Stimulated activated naive CD4-positive, alpha-beta T cell treated with Interleukin-2 at 50 U/mL for 16 hours (primary cell): ENCODE measurements at regions not wholly inside any gene's neighbourhood (a gene's known extent, or its start where the extent isn't known, plus 50 kb on each side); places are given as distances from the start of the nearest gene placed in this dataset.

ENCODE experiments used
- DNase-seq: peaks from one replicate; lab custom pipeline; 2025; lab: John Stamatoyannopoulos, UW

DNA sequence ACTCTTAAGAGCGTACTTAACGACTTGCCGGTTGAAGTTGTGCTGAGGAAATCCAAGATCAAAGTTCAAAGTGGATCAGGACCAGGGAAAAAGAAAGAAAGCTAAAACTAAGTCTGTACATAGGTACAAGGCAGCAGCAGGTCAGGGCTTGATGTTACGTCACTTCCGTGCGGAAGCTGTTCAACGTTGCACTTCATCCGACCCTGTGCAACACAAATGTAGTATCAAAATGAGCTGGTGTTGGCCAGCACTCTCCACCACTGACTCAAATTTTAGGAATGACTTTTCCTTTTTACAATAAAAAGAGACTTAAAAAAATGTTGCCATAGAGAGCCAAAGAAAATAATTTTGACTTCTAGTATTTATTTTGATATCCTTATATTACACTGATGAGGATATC is 1315.4 kb downstream of the EFNB2 start:
- DNase-seq: no peak

GRCh38 chr13:105219651-105220050 is 1315.8 kb downstream of the EFNB2 start:
- no peak for DNase-seq

- no peak for DNase-seq
These were observed 1322.0 kb downstream of the EFNB2 start for GRCh38 chr13:105213512-105213911.

DNA sequence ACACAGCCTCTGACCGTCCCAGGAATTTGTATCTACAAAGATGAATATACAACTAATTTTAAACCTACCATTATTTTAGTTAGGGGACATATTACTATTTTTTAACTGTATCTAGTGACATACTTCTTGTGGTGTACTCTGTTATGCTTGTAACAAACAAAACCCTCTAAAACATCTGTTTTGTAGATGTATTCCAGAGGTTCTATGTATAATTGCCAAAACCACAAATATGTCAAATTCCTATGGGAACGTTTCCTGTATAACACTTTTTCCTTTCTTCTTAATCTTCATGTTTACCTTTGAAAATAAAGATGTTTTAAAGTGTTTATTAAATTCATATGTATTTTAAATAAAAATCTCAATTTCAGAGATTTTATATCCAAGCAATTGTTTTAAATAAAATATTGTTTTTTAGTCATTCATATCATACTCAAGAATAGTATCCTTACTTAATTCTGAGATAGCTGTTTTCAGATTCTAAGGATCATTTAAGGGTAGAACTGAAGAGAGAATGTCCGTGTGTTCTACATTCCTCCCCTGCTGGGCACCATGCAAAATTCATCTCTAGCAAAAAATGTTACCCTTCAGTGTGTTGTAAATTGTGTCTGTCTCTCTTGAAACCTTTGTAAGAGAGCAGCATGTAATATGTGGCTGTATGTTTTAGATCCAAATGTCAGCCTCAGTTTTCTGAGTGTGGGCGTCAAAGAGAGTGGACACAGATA is 1327.7 kb downstream of the EFNB2 start:
- no peak for DNase-seq

DNA sequence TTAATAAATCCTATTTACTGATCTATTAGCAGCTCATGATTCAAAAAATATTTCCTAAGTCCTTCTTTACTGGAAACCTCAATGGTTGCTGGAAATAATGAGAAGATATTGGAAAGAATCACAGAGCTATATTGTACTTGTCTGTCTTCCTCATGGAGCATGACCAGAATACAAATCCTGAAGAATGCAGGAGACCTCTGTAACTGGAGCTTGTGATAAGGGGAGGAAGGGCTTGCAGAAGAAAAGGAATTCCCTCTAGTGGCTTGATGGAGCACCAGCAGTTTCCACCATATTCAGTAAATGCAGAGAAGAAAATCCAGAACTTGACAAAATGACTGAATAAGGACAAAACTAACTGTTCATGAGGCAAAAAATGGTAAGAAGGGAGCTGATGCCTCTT is 1333.1 kb downstream of the EFNB2 start:
- no peak for DNase-seq

GRCh38 chr13:105201351-105201750 is 1334.1 kb downstream of the EFNB2 start:
- no peak for DNase-seq

GRCh38 chr13:105200181-105200580 is 1335.3 kb downstream of the EFNB2 start:
- no peak for DNase-seq

- DNase-seq: no peak
These were observed 1339.4 kb downstream of the EFNB2 start for GRCh38 chr13:105196052-105196451.

DNA sequence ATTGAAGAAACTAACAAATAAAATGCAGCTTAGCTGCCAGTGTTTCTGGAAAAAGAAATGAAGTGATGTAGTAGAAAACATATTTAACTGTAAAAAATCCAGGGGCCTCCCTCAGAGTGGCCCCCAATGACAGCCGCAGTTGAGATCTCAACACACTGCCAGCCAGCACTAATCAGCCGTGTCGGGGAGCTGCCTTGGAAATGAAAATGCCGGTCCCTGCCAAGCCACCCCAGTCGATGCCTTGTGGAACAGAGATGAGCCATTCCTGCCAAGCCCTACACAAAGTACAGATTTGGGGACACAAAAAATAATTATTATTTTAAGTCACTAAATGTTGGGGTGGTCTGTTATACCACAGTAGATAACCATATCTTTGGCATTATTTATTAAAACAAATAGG is 1342.4 kb downstream of the EFNB2 start:
- DNase-seq: no peak

- no peak for DNase-seq
These were observed 1351.3 kb downstream of the EFNB2 start for GRCh38 chr13:105184201-105184600.

GRCh38 chr13:105177265-105177900 is 1358.1 kb downstream of the EFNB2 start:
- no peak for DNase-seq

GRCh38 chr13:105170438-105170837 is 1365.0 kb downstream of the EFNB2 start:
- DNase-seq: no peak

DNA sequence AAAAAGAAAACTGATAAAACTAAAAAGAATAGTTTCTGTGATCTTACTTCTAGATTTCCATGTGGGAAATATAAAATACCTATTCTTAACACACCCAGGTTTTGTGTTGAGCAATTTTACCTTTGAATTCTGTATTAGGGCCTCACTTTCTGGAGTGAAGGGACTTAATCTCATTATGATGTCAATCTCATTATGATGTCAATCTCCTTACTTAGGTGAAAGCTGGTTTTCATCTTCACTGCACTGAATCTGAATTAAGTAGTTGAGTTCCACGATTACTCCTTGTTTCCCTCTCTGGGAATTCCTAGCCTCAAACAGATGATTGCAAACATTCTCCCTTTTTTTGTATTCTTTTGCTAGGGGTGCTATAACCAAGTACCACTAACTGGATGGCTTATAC is 1367.2 kb downstream of the EFNB2 start:
- DNase-seq: no peak

- no peak for DNase-seq
These were observed 1368.1 kb downstream of the EFNB2 start for GRCh38 chr13:105167385-105167784.

DNA sequence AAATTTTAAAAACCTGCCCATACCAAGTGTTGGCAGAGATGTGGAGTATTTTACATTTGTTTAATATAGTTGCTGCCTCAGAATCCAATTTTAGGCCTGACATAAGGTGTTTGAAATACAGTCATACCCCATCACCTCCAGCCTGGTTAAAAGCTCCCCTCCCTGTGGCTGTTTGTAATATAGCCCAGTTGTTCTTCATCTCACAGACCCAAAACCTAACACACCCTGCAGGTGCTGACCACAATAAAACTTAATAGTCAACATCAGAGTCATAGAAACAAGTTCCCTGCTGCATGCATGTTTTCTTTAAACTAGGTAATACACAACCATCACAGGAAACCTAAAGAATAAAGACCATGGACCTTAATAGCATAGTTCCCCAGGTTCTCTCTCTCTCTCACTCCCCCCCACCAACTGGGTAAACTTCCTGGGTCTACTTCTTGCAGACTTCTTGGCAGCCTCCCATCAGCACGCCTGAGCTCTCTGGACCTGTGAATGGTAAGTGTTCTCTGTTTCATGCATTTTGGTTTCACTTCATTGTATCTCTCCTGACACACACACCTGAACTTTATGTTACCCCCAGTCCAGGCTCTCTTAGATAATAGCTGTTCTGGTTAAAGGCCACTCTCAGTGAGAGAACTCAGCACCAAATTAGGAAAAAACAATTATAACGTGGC is 1369.9 kb downstream of the EFNB2 start:
- no peak for DNase-seq

GRCh38 chr13:105159841-105160240 is 1375.6 kb downstream of the EFNB2 start:
- DNase-seq: no peak

- no peak for DNase-seq
These were observed 1381.9 kb downstream of the EFNB2 start for GRCh38 chr13:105153611-105154010.

DNA sequence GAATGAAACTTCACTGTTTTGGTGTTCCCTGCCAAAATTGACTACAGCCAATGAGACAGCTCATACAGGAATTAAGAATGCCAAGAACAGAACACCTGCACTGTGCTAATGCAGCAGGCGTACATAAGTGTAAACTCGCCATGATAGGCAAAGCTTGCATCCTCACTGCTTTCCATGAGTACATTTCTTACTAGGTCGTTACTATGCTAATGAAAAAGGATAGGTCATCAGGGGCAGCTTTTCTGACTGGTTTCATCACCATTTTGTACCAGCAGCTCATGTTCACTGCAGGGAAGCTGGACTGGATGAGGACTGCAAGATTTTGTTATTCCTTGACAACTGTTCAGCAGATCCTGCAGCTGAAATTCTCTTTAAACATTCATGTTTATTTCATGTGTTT is 1383.8 kb downstream of the EFNB2 start:
- DNase-seq: no peak

GRCh38 chr13:105147461-105147860 is 1388.0 kb downstream of the EFNB2 start:
- no peak for DNase-seq

DNA sequence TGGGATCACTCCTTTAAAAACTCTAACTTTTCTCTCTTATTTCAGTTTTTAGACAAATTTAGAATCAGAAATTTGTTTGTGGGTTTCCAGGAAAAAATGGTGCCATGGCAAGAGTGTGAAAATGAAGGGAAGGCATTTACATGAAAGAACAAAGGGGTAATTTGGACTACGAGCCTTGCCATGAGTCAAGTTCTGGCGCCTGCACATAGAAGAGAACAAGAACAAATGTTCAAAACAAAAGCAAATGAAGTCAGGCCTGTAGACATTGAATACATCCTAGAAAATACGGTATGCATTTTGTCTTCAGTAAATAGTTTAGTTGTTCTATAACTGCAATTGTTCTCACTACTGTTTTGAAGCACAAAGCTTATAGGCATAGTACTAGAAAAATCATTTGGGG is 1390.5 kb downstream of the EFNB2 start:
- no peak for DNase-seq

DNA sequence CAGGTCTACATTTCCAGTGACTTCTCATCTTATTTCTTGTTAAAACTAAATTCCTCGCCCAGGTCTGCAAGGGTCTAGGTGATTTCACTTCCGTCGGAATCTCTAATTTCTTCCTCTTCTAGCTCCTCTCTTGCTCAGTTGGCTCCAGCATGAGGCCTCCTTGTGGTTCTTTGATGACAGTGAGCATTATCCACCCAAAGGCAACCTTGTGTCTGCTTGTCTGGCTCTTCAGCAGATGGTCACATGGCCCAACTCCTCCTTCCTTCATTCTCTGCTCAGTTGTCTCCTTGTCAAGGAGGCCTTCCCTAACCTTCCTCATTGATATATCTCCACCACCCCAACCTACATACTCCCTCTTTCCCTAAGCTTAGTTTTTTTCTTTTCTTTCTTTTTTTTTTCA is 1391.4 kb downstream of the EFNB2 start:
- DNase-seq: no peak

DNA sequence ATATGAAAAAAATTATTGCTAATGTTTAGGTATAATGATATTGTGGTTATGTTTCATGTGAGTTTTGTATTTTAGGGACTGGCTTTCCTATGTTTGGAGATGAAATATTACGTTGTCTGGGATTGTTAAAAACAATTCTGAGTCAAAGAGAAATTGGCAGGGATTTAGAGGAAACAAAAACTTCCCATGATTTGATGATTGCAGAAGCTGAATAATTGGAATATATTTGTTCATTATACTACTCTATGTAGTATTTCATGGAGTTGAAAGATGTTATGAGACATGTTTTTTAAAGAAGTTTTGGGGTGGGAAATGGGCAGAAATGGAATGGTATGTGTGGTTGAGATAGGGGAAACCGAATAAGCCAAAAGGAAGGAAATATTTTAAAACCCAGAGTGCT is 1392.9 kb downstream of the EFNB2 start:
- no peak for DNase-seq
